ENCODE measurements at regions not wholly inside any gene's neighbourhood (a gene's known extent, or its start where the extent isn't known, plus 50 kb on each side); places are given as distances from the start of the nearest gene placed in this dataset.

DNA sequence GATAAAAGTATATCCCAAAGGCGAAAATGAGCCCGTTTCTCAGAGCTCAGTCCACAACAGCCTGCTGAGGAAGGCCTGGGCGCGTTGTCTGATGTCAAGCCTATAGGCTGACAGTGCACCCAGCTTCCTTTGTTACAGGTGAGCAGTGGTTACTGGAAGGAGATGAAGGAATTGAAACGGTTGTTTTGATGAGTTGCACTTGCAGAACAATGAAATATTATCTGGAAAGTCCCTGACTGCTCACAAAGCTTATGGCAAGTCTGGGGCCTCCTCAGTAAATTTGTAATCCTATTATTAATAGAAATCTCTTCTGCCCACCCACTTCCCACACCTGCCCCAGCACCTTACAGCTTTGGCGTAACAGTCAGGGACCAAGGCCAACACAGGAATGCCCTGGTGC is 77.8 kb downstream of the C11orf91 start:
- TF ChIP-seq, protein P1, sequence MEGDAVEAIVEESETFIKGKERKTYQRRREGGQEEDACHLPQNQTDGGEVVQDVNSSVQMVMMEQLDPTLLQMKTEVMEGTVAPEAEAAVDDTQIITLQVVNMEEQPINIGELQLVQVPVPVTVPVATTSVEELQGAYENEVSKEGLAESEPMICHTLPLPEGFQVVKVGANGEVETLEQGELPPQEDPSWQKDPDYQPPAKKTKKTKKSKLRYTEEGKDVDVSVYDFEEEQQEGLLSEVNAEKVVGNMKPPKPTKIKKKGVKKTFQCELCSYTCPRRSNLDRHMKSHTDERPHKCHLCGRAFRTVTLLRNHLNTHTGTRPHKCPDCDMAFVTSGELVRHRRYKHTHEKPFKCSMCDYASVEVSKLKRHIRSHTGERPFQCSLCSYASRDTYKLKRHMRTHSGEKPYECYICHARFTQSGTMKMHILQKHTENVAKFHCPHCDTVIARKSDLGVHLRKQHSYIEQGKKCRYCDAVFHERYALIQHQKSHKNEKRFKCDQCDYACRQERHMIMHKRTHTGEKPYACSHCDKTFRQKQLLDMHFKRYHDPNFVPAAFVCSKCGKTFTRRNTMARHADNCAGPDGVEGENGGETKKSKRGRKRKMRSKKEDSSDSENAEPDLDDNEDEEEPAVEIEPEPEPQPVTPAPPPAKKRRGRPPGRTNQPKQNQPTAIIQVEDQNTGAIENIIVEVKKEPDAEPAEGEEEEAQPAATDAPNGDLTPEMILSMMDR (IDR thresholded peaks at IDR 0.05), result no peak
- no peak for TF ChIP-seq POLR2A (IDR thresholded peaks at IDR 0.05)

Measured in adrenal gland (tissue), 5 donors.